Activated CD4-positive, alpha-beta T cell treated with anti-CD3 and anti-CD28 coated beads, Interleukin-2, amount 10 ng/mL, durations not matched to agents 7 days and 5 days (primary cell): ENCODE measurements at regions not wholly inside any gene's neighbourhood (a gene's known extent, or its start where the extent isn't known, plus 50 kb on each side); places are given as distances from the start of the nearest gene placed in this dataset.

Experiments
- CTCF ChIA-PET: fragments of 350-600 bp; sonication (Branson Sonifier 250); formaldehyde crosslinking; loops from one replicate; lab custom pipeline; 2021; ENCODE audit warnings: antibody characterized with exemption; lab: Charles Lee
- POLR2A ChIA-PET: fragments of 350-600 bp; sonication (Branson Sonifier 250); formaldehyde crosslinking; loops from one replicate; lab custom pipeline; 2021; ENCODE audit warnings: antibody characterized with exemption; lab: Charles Lee
- DNase-seq: peaks from one replicate; pipeline ENCODE4 v3.0.0-alpha.2; 2020
- H3K27ac Mint-ChIP-seq: one replicate; pipeline ENCODE4 v1.8.0; 2021; ENCODE audit warnings: mild to moderate bottlenecking, moderate library complexity, mixed read lengths
- H3K27me3 Mint-ChIP-seq: one replicate; pipeline ENCODE4 v1.8.0; 2021; ENCODE audit warnings: mixed read lengths
- H3K36me3 Mint-ChIP-seq: one replicate; pipeline ENCODE4 v1.8.0; 2021; ENCODE audit warnings: low read depth, mixed read lengths
- H3K4me1 Mint-ChIP-seq: one replicate; pipeline ENCODE4 v1.8.0; 2021; ENCODE audit warnings: mixed read lengths
- H3K4me3 Mint-ChIP-seq: one replicate; pipeline ENCODE4 v1.8.0; 2021; ENCODE audit warnings: mild to moderate bottlenecking, moderate library complexity, mixed read lengths
- H3K9me3 Mint-ChIP-seq: one replicate; pipeline ENCODE4 v1.8.0; 2021; ENCODE audit warnings: mixed read lengths

- no peaks in the 10 kb centered on the region for H3K4me1 Mint-ChIP-seq
- no peaks in the 10 kb centered on the region for H3K9me3 Mint-ChIP-seq
- H3K27ac Mint-ChIP-seq = no peak overlapping the region
- CTCF ChIA-PET = no interaction called here
- H3K4me3 Mint-ChIP-seq = no peak overlapping the region
- no peaks in the 10 kb centered on the region for H3K27me3 Mint-ChIP-seq
- no peak for DNase-seq
- POLR2A ChIA-PET = no interaction called here
- no peaks in the 10 kb centered on the region for H3K36me3 Mint-ChIP-seq
Observed at GRCh38 chr9:119002491-119002890, 366.7 kb downstream of the BRINP1 start.

GRCh38 chr9:119003201-119003611 is 366.0 kb downstream of the BRINP1 start:
- Mint-ChIP-seq H3K9me3 (no peaks in the 10 kb centered on the region), H3K27me3 (no peaks in the 10 kb centered on the region), H3K36me3 (no peaks in the 10 kb centered on the region), H3K4me3 (no peak overlapping the region), H3K27ac (no peak overlapping the region), H3K4me1 (no peaks in the 10 kb centered on the region)
- no peak for DNase-seq
- POLR2A ChIA-PET = no interaction called here
- CTCF ChIA-PET = no interaction called here

- Mint-ChIP-seq H3K27ac (no peak overlapping the region), H3K9me3 (no peaks in the 10 kb centered on the region), H3K4me3 (no peak overlapping the region), H3K36me3 (no peaks in the 10 kb centered on the region), H3K4me1 (no peaks in the 10 kb centered on the region), H3K27me3 (no peaks in the 10 kb centered on the region)
- CTCF ChIA-PET = interaction anchor here (1.2 kb wide), 1 partner anchor 10 kb away, joined by 3 read pairs; no protein-coding TSS in a partner anchor
- POLR2A ChIA-PET = no interaction called here
- no peak for DNase-seq
Observed at GRCh38 chr9:119003882-119004617, 365.2 kb downstream of the BRINP1 start.

- POLR2A ChIA-PET = no interaction called here
- H3K27me3 Mint-ChIP-seq = no peaks in the 10 kb centered on the region
- CTCF ChIA-PET = interaction anchor here (1.2 kb wide), 1 partner anchor 9 kb away, joined by 3 read pairs; no protein-coding TSS in a partner anchor
- H3K27ac Mint-ChIP-seq = no peak overlapping the region
- DNase-seq = no peak
- no peaks in the 10 kb centered on the region for H3K36me3 Mint-ChIP-seq
- H3K4me3 Mint-ChIP-seq = no peak overlapping the region
- H3K4me1 Mint-ChIP-seq = no peaks in the 10 kb centered on the region
- H3K9me3 Mint-ChIP-seq = no peaks in the 10 kb centered on the region
Observed at GRCh38 chr9:119004618-119004990, 364.6 kb downstream of the BRINP1 start.

- ChIA-PET CTCF (interaction anchor here (1.2 kb wide), 1 partner anchor 9 kb away, joined by 3 read pairs; no protein-coding TSS in a partner anchor), POLR2A (no interaction called here)
- Mint-ChIP-seq H3K36me3 (no peaks in the 10 kb centered on the region), H3K27ac (no peak overlapping the region), H3K4me1 (no peaks in the 10 kb centered on the region), H3K4me3 (no peak overlapping the region), H3K27me3 (no peaks in the 10 kb centered on the region), H3K9me3 (no peaks in the 10 kb centered on the region)
- DNase-seq = no peak
Observed at GRCh38 chr9:119005162-119005561, 364.1 kb downstream of the BRINP1 start.

- Mint-ChIP-seq H3K9me3 (no peaks in the 10 kb centered on the region), H3K27me3 (no peaks in the 10 kb centered on the region), H3K4me1 (no peaks in the 10 kb centered on the region), H3K4me3 (no peak overlapping the region), H3K27ac (no peak overlapping the region), H3K36me3 (no peaks in the 10 kb centered on the region)
- no peak for DNase-seq
- CTCF ChIA-PET = no interaction called here
- POLR2A ChIA-PET = no interaction called here
Observed at GRCh38 chr9:119009249-119009648, 360.0 kb downstream of the BRINP1 start.

- H3K4me3 Mint-ChIP-seq = no peak overlapping the region
- no peak for DNase-seq
- no peaks in the 10 kb centered on the region for H3K4me1 Mint-ChIP-seq
- H3K27me3 Mint-ChIP-seq = no peaks in the 10 kb centered on the region
- H3K27ac Mint-ChIP-seq = no peak overlapping the region
- CTCF ChIA-PET = no interaction called here
- POLR2A ChIA-PET = no interaction called here
- H3K36me3 Mint-ChIP-seq = no peaks in the 10 kb centered on the region
- H3K9me3 Mint-ChIP-seq = no peaks in the 10 kb centered on the region
Observed at GRCh38 chr9:119020284-119020683, 349.0 kb downstream of the BRINP1 start.

GRCh38 chr9:119020730-119021333 is 348.4 kb downstream of the BRINP1 start:
- Mint-ChIP-seq H3K36me3 (no peaks in the 10 kb centered on the region), H3K4me3 (no peak overlapping the region), H3K27me3 (no peaks in the 10 kb centered on the region), H3K4me1 (no peaks in the 10 kb centered on the region), H3K9me3 (no peaks in the 10 kb centered on the region), H3K27ac (no peak overlapping the region)
- DNase-seq = no peak
- CTCF ChIA-PET = no interaction called here
- POLR2A ChIA-PET = no interaction called here

GRCh38 chr9:119026120-119026519 is 343.1 kb downstream of the BRINP1 start:
- H3K36me3 Mint-ChIP-seq = no peaks in the 10 kb centered on the region
- H3K27me3 Mint-ChIP-seq = no peaks in the 10 kb centered on the region
- DNase-seq = no peak
- CTCF ChIA-PET = no interaction called here
- no peaks in the 10 kb centered on the region for H3K4me1 Mint-ChIP-seq
- POLR2A ChIA-PET = no interaction called here
- H3K9me3 Mint-ChIP-seq = no peaks in the 10 kb centered on the region
- no peak overlapping the region for H3K4me3 Mint-ChIP-seq
- no peak overlapping the region for H3K27ac Mint-ChIP-seq

GRCh38 chr9:119027901-119028699 is 341.1 kb downstream of the BRINP1 start:
- no peaks in the 10 kb centered on the region for H3K4me1 Mint-ChIP-seq
- ChIA-PET CTCF (no interaction called here), POLR2A (no interaction called here)
- H3K9me3 Mint-ChIP-seq = no peaks in the 10 kb centered on the region
- DNase-seq = no peak
- H3K27ac Mint-ChIP-seq = no peak overlapping the region
- no peaks in the 10 kb centered on the region for H3K36me3 Mint-ChIP-seq
- no peak overlapping the region for H3K4me3 Mint-ChIP-seq
- H3K27me3 Mint-ChIP-seq = no peaks in the 10 kb centered on the region

GRCh38 chr9:119029886-119030285 is 339.3 kb downstream of the BRINP1 start:
- Mint-ChIP-seq H3K27ac (no peak overlapping the region), H3K4me1 (no peaks in the 10 kb centered on the region), H3K9me3 (no peaks in the 10 kb centered on the region), H3K27me3 (no peaks in the 10 kb centered on the region), H3K36me3 (no peaks in the 10 kb centered on the region), H3K4me3 (no peak overlapping the region)
- no peak for DNase-seq
- ChIA-PET CTCF (no interaction called here), POLR2A (no interaction called here)

- Mint-ChIP-seq H3K36me3 (no peaks in the 10 kb centered on the region), H3K9me3 (no peaks in the 10 kb centered on the region), H3K4me1 (no peaks in the 10 kb centered on the region), H3K27me3 (no peaks in the 10 kb centered on the region), H3K4me3 (no peak overlapping the region), H3K27ac (no peak overlapping the region)
- DNase-seq = no peak
- ChIA-PET POLR2A (no interaction called here), CTCF (no interaction called here)
Observed at GRCh38 chr9:119033596-119033995, 335.6 kb downstream of the BRINP1 start.

- H3K27me3 Mint-ChIP-seq = no peaks in the 10 kb centered on the region
- POLR2A ChIA-PET = no interaction called here
Observed at GRCh38 chr9:119036969-119037368, 332.3 kb downstream of the BRINP1 start.

More at GRCh38 chr9:119036969-119037368, 332.3 kb downstream of the BRINP1 start:
- DNase-seq = no peak
- no peaks in the 10 kb centered on the region for H3K9me3 Mint-ChIP-seq
- H3K4me1 Mint-ChIP-seq = no peaks in the 10 kb centered on the region
- no peak overlapping the region for H3K27ac Mint-ChIP-seq
- no peak overlapping the region for H3K4me3 Mint-ChIP-seq
- CTCF ChIA-PET = no interaction called here
- H3K36me3 Mint-ChIP-seq = no peaks in the 10 kb centered on the region
